ENCODE measurements at regions not wholly inside any gene's neighbourhood (a gene's known extent, or its start where the extent isn't known, plus 50 kb on each side); places are given as distances from the start of the nearest gene placed in this dataset.

- no peak for TF ChIP-seq CTCF (IDR thresholded peaks at IDR 0.05; ENCODE audit: low read length)
- no peak for TF ChIP-seq EZH2 (IDR thresholded peaks at IDR 0.05; ENCODE audit: borderline replicate concordance, low read length)
These were observed 127.1 kb downstream of the DIRAS2 start for GRCh38 chr9:90515510-90515909.

Measured in OCI-LY1 (cell line).